ENCODE measurements at regions not wholly inside any gene's neighbourhood (a gene's known extent, or its start where the extent isn't known, plus 50 kb on each side); places are given as distances from the start of the nearest gene placed in this dataset.

GRCh38 chrX:107542040-107542439 is 86.3 kb upstream of the PRPS1 start:
- no peak for TF ChIP-seq POLR2A (IDR thresholded peaks at IDR 0.05; ENCODE audit: low read length)
- TF ChIP-seq GATA1 (IDR thresholded peaks at IDR 0.05; ENCODE audit: low read depth, low read length), result no peak

Measured in erythroblast (primary cell).